HG02763 (cell line): ENCODE measurements at regions not wholly inside any gene's neighbourhood (a gene's known extent, or its start where the extent isn't known, plus 50 kb on each side); places are given as distances from the start of the nearest gene placed in this dataset.

Source experiments
- ATAC-seq: cut with Tn5 transposase; IDR thresholded peaks from one replicate; pipeline ENCODE4 v1.9.1; 2021; ENCODE audit warnings: mild to moderate bottlenecking, moderate library complexity; ENCODE audit not compliant: unreplicated experiment

- no peak for ATAC-seq
Measured at GRCh38 chr6:14738497-14738896, 507.4 kb upstream of the JARID2 start.

- no peak for ATAC-seq
Measured at GRCh38 chr6:14738933-14739332, 506.9 kb upstream of the JARID2 start.

GRCh38 chr6:14739827-14740226 is 506.0 kb upstream of the JARID2 start:
- ATAC-seq: no peak

GRCh38 chr6:14742171-14742570 is 503.7 kb upstream of the JARID2 start:
- no peak for ATAC-seq

- no peak for ATAC-seq
Measured at GRCh38 chr6:14742680-14743079, 503.2 kb upstream of the JARID2 start.

- no peak for ATAC-seq
Measured at GRCh38 chr6:14743144-14743473, 502.8 kb upstream of the JARID2 start.

- no peak for ATAC-seq
Measured at GRCh38 chr6:14743474-14744211, 502.2 kb upstream of the JARID2 start.

GRCh38 chr6:14744212-14744556 is 501.7 kb upstream of the JARID2 start:
- no peak for ATAC-seq

GRCh38 chr6:14746139-14746837 is 499.6 kb upstream of the JARID2 start:
- ATAC-seq: no peak

GRCh38 chr6:14747881-14748520 is 497.9 kb upstream of the JARID2 start:
- ATAC-seq: no peak

- ATAC-seq: no peak
Measured at GRCh38 chr6:14748679-14749078, 497.2 kb upstream of the JARID2 start.

- no peak for ATAC-seq
Measured at GRCh38 chr6:14750059-14750661, 495.7 kb upstream of the JARID2 start.

GRCh38 chr6:14751645-14752175 is 494.2 kb upstream of the JARID2 start:
- ATAC-seq: no peak

- ATAC-seq: no peak
Measured at GRCh38 chr6:14754751-14755513, 490.9 kb upstream of the JARID2 start.

- ATAC-seq: no peak
Measured at GRCh38 chr6:14756340-14756739, 489.5 kb upstream of the JARID2 start.

- no peak for ATAC-seq
Measured at GRCh38 chr6:14757014-14757413, 488.9 kb upstream of the JARID2 start.

GRCh38 chr6:14757418-14757817 is 488.5 kb upstream of the JARID2 start:
- ATAC-seq: no peak

- ATAC-seq: no peak
Measured at GRCh38 chr6:14758421-14759081, 487.3 kb upstream of the JARID2 start.

GRCh38 chr6:14759976-14760672 is 485.7 kb upstream of the JARID2 start:
- peak; percentile 57 for ATAC-seq

GRCh38 chr6:14762077-14762476 is 483.8 kb upstream of the JARID2 start:
- no peak for ATAC-seq
